ENCODE measurements at regions not wholly inside any gene's neighbourhood (a gene's known extent, or its start where the extent isn't known, plus 50 kb on each side); places are given as distances from the start of the nearest gene placed in this dataset.

DNA sequence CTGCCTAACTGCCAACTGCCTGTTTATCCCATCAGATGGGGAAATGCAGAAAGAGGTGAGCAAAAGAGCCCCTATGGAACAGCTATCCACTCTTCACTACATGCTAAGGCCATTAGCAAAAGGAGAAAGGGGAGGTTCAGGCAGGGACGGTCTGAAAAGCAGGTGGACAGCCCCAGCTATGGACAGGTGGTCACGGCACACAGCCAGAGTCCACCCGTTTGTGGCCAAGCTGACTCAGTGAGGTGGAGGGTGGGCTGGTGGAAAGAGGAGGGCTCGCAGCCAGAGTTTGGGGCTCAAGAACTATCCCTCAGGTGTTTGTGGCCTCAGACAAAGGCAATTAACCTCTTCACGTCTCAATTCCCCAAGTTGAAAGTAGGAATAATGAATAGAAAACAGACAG is 148.9 kb upstream of the UBE2E1 start:
- Histone ChIP-seq H3K27me3 (ENCODE audit: control insufficient read depth, insufficient read depth, low read length) (no peaks in the 10 kb centered on the region), H3K27ac (ENCODE audit: low read depth, low read length) (no peak overlapping the region), H3K9me3 (ENCODE audit: control insufficient read depth, insufficient read depth, low read length) (peaks cover 4% of the 10 kb centered on the region), H3K4me3 (ENCODE audit: low read depth, low read length) (no peak overlapping the region)
- ChIA-PET CTCF (no interaction called here), POLR2A (no interaction called here)
- TF ChIP-seq CTCF (IDR thresholded peaks at IDR 0.05; ENCODE audit: low read depth, low read length), result no peak
- no peak for DNase-seq (ENCODE audit: low read depth, low spot score)

- no peak for TF ChIP-seq CTCF (IDR thresholded peaks at IDR 0.05; ENCODE audit: low read depth, low read length)
- H3K4me3 ChIP-seq (ENCODE audit: low read depth, low read length), result no peak overlapping the region
- DNase-seq (ENCODE audit: low read depth, low spot score), result no peak
- ChIA-PET CTCF (no interaction called here), POLR2A (no interaction called here)
- no peak overlapping the region for H3K27ac ChIP-seq (ENCODE audit: low read depth, low read length)
- peaks cover 4% of the 10 kb centered on the region for H3K9me3 ChIP-seq (ENCODE audit: control insufficient read depth, insufficient read depth, low read length)
- no peaks in the 10 kb centered on the region for H3K27me3 ChIP-seq (ENCODE audit: control insufficient read depth, insufficient read depth, low read length)
Observed at GRCh38 chr3:23657647-23658046, 148.1 kb upstream of the UBE2E1 start.

- POLR2A ChIA-PET, result interaction anchor here (0.7 kb wide), 1 partner anchor 34 kb away, joined by 4 read pairs; no protein-coding TSS in a partner anchor
- CTCF ChIA-PET, result no interaction called here
- peaks cover 4% of the 10 kb centered on the region for H3K9me3 ChIP-seq (ENCODE audit: control insufficient read depth, insufficient read depth, low read length)
- no peak overlapping the region for H3K4me3 ChIP-seq (ENCODE audit: low read depth, low read length)
- DNase-seq (ENCODE audit: low read depth, low spot score), result no peak
- TF ChIP-seq CTCF (IDR thresholded peaks at IDR 0.05; ENCODE audit: low read depth, low read length), result no peak
- H3K27me3 ChIP-seq (ENCODE audit: control insufficient read depth, insufficient read depth, low read length), result no peaks in the 10 kb centered on the region
- H3K27ac ChIP-seq (ENCODE audit: low read depth, low read length), result no peak overlapping the region
Observed at GRCh38 chr3:23659274-23659673, 146.5 kb upstream of the UBE2E1 start.

DNA sequence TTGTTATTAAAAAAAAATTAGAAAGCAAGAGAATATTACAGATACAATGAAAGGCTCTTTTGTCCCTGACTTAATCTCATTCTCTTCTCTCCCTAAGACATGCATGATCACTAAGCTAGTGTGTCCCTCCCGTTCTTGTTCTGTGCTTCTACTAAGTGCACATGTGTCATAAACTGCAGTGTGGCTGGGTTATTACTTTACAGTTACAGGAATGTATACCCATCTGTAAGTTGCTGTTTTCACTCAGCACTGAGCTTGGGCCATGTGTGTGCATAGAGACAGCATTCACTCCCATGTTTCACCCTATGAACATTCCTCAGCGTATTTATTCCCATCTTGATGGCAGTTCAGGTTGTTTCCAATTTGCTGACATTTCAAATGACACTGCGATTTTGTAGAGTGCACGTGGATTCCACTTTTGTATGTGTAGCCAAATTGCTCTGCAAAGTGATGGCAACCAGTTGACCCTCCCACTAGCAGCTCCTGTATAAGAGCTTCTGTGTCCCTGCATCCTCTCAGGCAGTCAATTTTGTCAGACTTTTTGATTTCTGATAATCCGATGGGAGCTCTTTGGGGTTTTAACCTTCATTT is 145.8 kb upstream of the UBE2E1 start:
- no peak for DNase-seq (ENCODE audit: low read depth, low spot score)
- ChIA-PET CTCF (no interaction called here), POLR2A (no interaction called here)
- H3K27me3 ChIP-seq (ENCODE audit: control insufficient read depth, insufficient read depth, low read length), result no peaks in the 10 kb centered on the region
- no peak for TF ChIP-seq CTCF (IDR thresholded peaks at IDR 0.05; ENCODE audit: low read depth, low read length)
- no peak overlapping the region for H3K27ac ChIP-seq (ENCODE audit: low read depth, low read length)
- peaks cover 4% of the 10 kb centered on the region for H3K9me3 ChIP-seq (ENCODE audit: control insufficient read depth, insufficient read depth, low read length)
- no peak overlapping the region for H3K4me3 ChIP-seq (ENCODE audit: low read depth, low read length)

DNA sequence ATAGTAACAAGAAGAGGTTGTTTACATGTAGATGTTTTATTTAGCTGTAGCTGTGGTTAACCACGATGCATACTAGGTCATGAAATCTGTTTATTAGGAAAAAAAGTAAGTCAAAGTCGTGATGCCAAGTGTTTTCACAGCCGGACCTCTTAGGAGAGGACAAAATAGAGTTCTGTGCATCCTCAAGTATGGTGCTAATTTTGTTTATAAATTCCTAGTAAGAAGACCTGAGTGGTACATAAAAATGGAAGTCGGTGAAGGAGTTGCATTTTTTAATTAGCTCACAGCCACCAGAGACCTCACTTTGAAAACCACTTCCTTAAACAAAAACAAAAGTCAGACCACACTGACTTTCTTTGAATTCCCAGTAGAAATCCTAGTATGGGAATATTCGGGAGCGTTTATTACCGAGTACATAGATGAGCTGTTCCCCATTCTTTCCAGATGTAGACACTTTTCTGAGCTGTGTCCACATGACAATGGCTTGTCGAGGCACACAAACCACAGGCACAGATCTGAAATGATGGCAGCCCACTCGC is 143.6 kb upstream of the UBE2E1 start:
- CTCF ChIA-PET, result no interaction called here
- H3K27ac ChIP-seq (ENCODE audit: low read depth, low read length), result no peak overlapping the region

More for the DNA sequence above, 143.6 kb upstream of the UBE2E1 start:
- H3K4me3 ChIP-seq (ENCODE audit: low read depth, low read length), result no peak overlapping the region
- no peaks in the 10 kb centered on the region for H3K27me3 ChIP-seq (ENCODE audit: control insufficient read depth, insufficient read depth, low read length)
- no peak for TF ChIP-seq CTCF (IDR thresholded peaks at IDR 0.05; ENCODE audit: low read depth, low read length)
- POLR2A ChIA-PET, result no interaction called here
- no peaks in the 10 kb centered on the region for H3K9me3 ChIP-seq (ENCODE audit: control insufficient read depth, insufficient read depth, low read length)
- no peak for DNase-seq (ENCODE audit: low read depth, low spot score)

All from AG04450 (cell line).